Astrocyte (in vitro differentiated cells and primary cell): ENCODE measurements at regions not wholly inside any gene's neighbourhood (a gene's known extent, or its start where the extent isn't known, plus 50 kb on each side); places are given as distances from the start of the nearest gene placed in this dataset.

Experiments used
- DNase-seq: peaks from one replicate; pipeline ENCODE4 v3.0.0-alpha.2; 2010; ENCODE audit warnings: low read depth
- FAIRE-seq: peaks from 2 replicates; lab custom pipeline; 2011; peaks lifted over from hg19 to GRCh38; lab: Jason Lieb, UNC
- H2AFZ ChIP-seq: 2 replicates; pipeline ENCODE4 v1.6.0; 2012; ENCODE audit warnings: low read depth, low read length, inconsistent platforms
- H3K27ac ChIP-seq: 2 replicates; pipeline ENCODE4 v1.5.1; 2011; ENCODE audit warnings: low read depth, low read length, inconsistent platforms
- H3K27me3 ChIP-seq: 2 replicates; pipeline ENCODE4 v1.6.0; 2011; ENCODE audit warnings: low read length, inconsistent platforms; ENCODE audit not compliant: insufficient read depth
- H3K36me3 ChIP-seq: 2 replicates; pipeline ENCODE4 v1.5.1; 2011; ENCODE audit warnings: low read length, inconsistent platforms; ENCODE audit not compliant: insufficient read depth
- H3K4me1 ChIP-seq: 2 replicates; pipeline ENCODE4 v1.5.1; 2011; ENCODE audit warnings: low read length, inconsistent platforms; ENCODE audit not compliant: insufficient read depth
- H3K4me2 ChIP-seq: 2 replicates; pipeline ENCODE4 v1.6.0; 2012; ENCODE audit warnings: low read length, inconsistent platforms
- H3K4me3 ChIP-seq: 2 replicates; pipeline ENCODE4 v1.5.1; 2011; ENCODE audit warnings: low read depth, mild to moderate bottlenecking, low read length, inconsistent platforms; ENCODE audit not compliant: insufficient read depth
- H3K79me2 ChIP-seq: 2 replicates; pipeline ENCODE4 v1.6.0; 2012; ENCODE audit warnings: mild to moderate bottlenecking, low read length, inconsistent platforms; ENCODE audit not compliant: insufficient read depth
- H3K9ac ChIP-seq: 2 replicates; pipeline ENCODE4 v1.6.0; 2012; ENCODE audit warnings: mild to moderate bottlenecking, low read length, inconsistent platforms
- H3K9me3 ChIP-seq: 2 replicates; pipeline ENCODE4 v1.5.1; 2012; ENCODE audit warnings: low read depth, mild to moderate bottlenecking, low read length, inconsistent platforms; ENCODE audit not compliant: insufficient read depth
- H4K20me1 ChIP-seq: 2 replicates; pipeline ENCODE4 v1.6.0; 2012; ENCODE audit warnings: low read length, inconsistent platforms; ENCODE audit not compliant: insufficient read depth
- H3K27ac Mint-ChIP-seq: one replicate; pipeline ENCODE4 v1.8.0; 2021; ENCODE audit warnings: mild to moderate bottlenecking, mixed read lengths; ENCODE audit not compliant: unreplicated experiment
- H3K27me3 Mint-ChIP-seq: one replicate; pipeline ENCODE4 v1.8.0; 2021; ENCODE audit warnings: low read depth, mixed read lengths; ENCODE audit not compliant: unreplicated experiment
- H3K36me3 Mint-ChIP-seq: one replicate; pipeline ENCODE4 v1.8.0; 2021; ENCODE audit warnings: low read depth, mixed read lengths; ENCODE audit not compliant: unreplicated experiment
- H3K4me1 Mint-ChIP-seq: one replicate; pipeline ENCODE4 v1.8.0; 2021; ENCODE audit warnings: low read depth, mixed read lengths; ENCODE audit not compliant: unreplicated experiment
- H3K4me3 Mint-ChIP-seq: one replicate; pipeline ENCODE4 v1.8.0; 2021; ENCODE audit warnings: mild to moderate bottlenecking, moderate library complexity, mixed read lengths; ENCODE audit not compliant: unreplicated experiment
- H3K9me3 Mint-ChIP-seq: one replicate; pipeline ENCODE4 v1.8.0; 2021; ENCODE audit warnings: mild to moderate bottlenecking, mixed read lengths; ENCODE audit not compliant: unreplicated experiment
- CTCF ChIP-seq: IDR thresholded peaks from 2 replicates; pipeline ENCODE4 v1.5.1; 2011; ENCODE audit warnings: low read depth, mild to moderate bottlenecking, inconsistent platforms, low read length, moderate library complexity; ENCODE audit not compliant: insufficient read depth
- EZH2 ChIP-seq: IDR thresholded peaks from 2 replicates; pipeline ENCODE4 v1.6.1; 2012; ENCODE audit warnings: mild to moderate bottlenecking, low read length, inconsistent platforms; ENCODE audit not compliant: insufficient read depth

GRCh38 chrX:40240844-40241243, 143.1 kb upstream of the BCOR start:
- Histone ChIP-seq H3K4me3 (no peak overlapping the region), H3K79me2 (no peaks in the 10 kb centered on the region), H3K27me3 (no peaks in the 10 kb centered on the region), H3K27ac (no peak overlapping the region), H3K36me3 (no peaks in the 10 kb centered on the region), H3K9ac (no peak overlapping the region), H4K20me1 (no peaks in the 10 kb centered on the region), H3K9me3 (no peaks in the 10 kb centered on the region), H3K4me2 (no peak overlapping the region), H2AFZ (no peak overlapping the region), H3K4me1 (peaks cover 10% of the 10 kb centered on the region)
- Mint-ChIP-seq H3K36me3 (no peaks in the 10 kb centered on the region), H3K27me3 (peaks cover 9% of the 10 kb centered on the region), H3K9me3 (peaks cover 5% of the 10 kb centered on the region), H3K27ac (no peak overlapping the region), H3K4me1 (peaks cover 4% of the 10 kb centered on the region), H3K4me3 (no peak overlapping the region)
- FAIRE-seq (peak; percentile 97), DNase-seq (no peak)
- TF ChIP-seq CTCF (no peak), EZH2 (no peak)

GRCh38 chrX:40237731-40238178, 140.0 kb upstream of the BCOR start:
- Histone ChIP-seq H3K9me3 (no peaks in the 10 kb centered on the region), H3K79me2 (no peaks in the 10 kb centered on the region), H3K27me3 (no peaks in the 10 kb centered on the region), H3K4me1 (no peaks in the 10 kb centered on the region), H2AFZ (no peak overlapping the region), H4K20me1 (no peaks in the 10 kb centered on the region), H3K27ac (no peak overlapping the region), H3K4me3 (no peak overlapping the region), H3K36me3 (no peaks in the 10 kb centered on the region), H3K4me2 (peak overlapping the region; percentile 26), H3K9ac (no peak overlapping the region)
- Mint-ChIP-seq H3K27me3 (peaks cover 7% of the 10 kb centered on the region), H3K4me3 (no peak overlapping the region), H3K36me3 (no peaks in the 10 kb centered on the region), H3K27ac (no peak overlapping the region), H3K4me1 (no peaks in the 10 kb centered on the region), H3K9me3 (peaks cover 5% of the 10 kb centered on the region)
- TF ChIP-seq CTCF = no peak
- no peak for TF ChIP-seq EZH2
- DNase-seq (no peak), FAIRE-seq (no peak)

- TF ChIP-seq EZH2 (no peak), CTCF (no peak)
- H3K9me3 Mint-ChIP-seq = no peaks in the 10 kb centered on the region
- Histone ChIP-seq H3K9me3 (no peaks in the 10 kb centered on the region), H2AFZ (no peak overlapping the region), H3K9ac (no peak overlapping the region), H3K4me3 (no peak overlapping the region), H3K27ac (no peak overlapping the region), H3K4me1 (no peaks in the 10 kb centered on the region), H3K36me3 (no peaks in the 10 kb centered on the region), H3K79me2 (no peaks in the 10 kb centered on the region), H3K4me2 (no peak overlapping the region), H4K20me1 (no peaks in the 10 kb centered on the region), H3K27me3 (no peaks in the 10 kb centered on the region)
- H3K36me3 Mint-ChIP-seq = peaks cover 2% of the 10 kb centered on the region
- FAIRE-seq (peak; percentile 45), DNase-seq (no peak)
- H3K27me3 Mint-ChIP-seq = peaks cover 7% of the 10 kb centered on the region
- H3K4me3 Mint-ChIP-seq = no peak overlapping the region
- H3K27ac Mint-ChIP-seq = no peak overlapping the region
- no peaks in the 10 kb centered on the region for H3K4me1 Mint-ChIP-seq
Measured at GRCh38 chrX:40230646-40231045, 132.9 kb upstream of the BCOR start.
